HCT116 (cell line): ENCODE measurements at regions not wholly inside any gene's neighbourhood (a gene's known extent, or its start where the extent isn't known, plus 50 kb on each side); places are given as distances from the start of the nearest gene placed in this dataset.

Experiments
- EGR1 ChIP-seq: IDR thresholded peaks from 2 replicates; pipeline ENCODE4 v1.6.1; 2012; ENCODE audit warnings: low read depth
- EZH2phosphoT487 ChIP-seq: fragments of 200-600 bp; IDR thresholded peaks from 2 replicates; pipeline ENCODE4 v1.6.1; 2018; ENCODE audit warnings: antibody characterized with exemption, borderline replicate concordance

DNA sequence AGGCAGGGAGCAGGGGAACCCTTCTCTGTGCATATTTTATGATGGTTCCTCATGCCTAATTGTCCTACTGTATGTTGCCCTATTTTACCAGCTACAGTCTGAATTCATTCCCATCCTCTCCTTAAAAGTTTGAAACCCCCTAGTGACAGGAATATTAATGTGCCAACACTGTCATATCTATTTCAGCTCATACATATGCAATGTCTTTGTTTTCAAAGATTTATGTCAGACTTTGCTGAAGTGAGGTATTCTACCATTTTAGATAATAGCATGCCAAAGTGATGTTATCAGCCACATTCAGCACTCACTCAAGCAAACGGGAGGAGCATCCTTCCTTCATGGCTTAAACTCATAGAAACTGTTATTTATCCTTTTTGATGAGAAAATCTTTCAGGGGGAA lies 696.5 kb downstream of the NR2F1-AS1 start:
- TF ChIP-seq EGR1, result no peak
- TF ChIP-seq EZH2phosphoT487, result no peak
